ENCODE measurements at regions not wholly inside any gene's neighbourhood (a gene's known extent, or its start where the extent isn't known, plus 50 kb on each side); places are given as distances from the start of the nearest gene placed in this dataset.

DNA sequence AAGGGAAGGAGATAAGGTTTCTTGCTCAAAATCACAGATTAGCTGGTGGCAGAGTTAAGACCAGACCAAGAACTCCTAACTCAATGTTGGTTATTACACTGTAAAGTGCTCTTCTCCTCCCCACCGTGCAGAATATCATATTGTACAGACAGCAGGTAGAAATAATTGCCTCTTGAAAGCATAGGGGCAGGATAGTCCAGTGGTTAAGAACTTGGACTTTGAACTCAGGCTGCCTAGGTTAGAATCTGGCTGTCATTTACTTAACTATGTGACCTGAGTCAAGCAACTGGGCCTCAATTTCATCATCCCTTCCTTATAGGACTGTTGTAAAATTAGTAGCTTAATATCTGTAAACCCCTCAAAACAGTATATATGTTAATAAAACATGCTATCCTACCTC, 114.9 kb upstream of the HIVEP3 start:
- no peak for DNase-seq

DNA sequence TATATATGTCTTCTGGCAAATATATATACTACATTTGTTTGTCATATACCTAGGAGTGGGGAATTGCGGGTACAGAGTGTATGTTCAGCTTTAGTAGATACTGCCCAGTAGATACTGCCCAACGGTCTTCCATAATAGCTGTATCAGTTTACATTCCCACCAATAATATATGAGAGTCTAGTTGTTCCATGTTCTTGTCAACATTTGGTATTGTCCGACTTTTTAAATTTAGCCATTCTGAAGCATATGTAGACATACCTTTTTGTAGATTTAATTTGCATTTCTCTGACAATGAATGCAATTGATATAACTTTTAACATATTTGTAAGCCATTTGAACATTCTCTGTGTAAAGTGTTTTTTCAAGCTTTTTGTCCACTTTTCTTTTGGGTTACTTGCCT, 99.0 kb upstream of the HIVEP3 start:
- no peak for DNase-seq

DNA sequence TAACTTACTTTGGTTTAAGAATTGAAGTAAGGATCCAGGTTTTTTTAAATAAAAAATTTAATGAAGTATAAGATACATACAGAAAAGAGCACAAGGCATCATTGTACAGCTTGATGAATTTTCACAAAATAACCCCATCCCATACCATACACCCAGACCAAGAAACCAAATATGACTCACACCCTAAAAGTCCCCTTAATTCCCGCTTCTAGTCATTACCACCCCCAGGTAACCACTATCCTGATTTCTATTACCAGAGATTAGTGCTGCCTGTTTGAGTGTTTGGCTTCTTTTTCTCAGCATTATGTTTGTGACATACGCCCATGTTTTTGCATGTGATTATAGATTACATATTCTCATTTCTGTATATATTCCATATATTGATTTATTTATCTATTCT, 98.5 kb upstream of the HIVEP3 start:
- DNase-seq, result no peak

DNA sequence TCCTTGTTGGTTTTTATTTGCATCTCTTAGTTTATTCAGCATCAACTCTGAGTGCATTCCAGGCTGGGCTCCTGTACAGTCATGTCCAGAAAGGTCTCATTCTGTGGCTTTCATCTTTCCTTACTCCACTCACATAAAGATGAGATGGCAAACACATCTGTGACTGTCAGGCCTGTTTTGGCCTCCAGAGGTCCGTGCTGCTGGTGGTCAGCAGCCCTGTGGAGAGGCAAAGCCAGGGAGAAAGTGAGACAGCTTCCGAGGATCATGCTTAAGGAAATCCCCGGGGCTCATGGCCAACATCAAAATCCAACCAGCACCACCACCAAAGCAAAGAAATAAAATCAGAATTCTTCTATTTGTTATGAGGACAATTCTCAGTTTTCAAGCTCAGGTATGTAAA, 96.1 kb upstream of the HIVEP3 start:
- no peak for DNase-seq

DNA sequence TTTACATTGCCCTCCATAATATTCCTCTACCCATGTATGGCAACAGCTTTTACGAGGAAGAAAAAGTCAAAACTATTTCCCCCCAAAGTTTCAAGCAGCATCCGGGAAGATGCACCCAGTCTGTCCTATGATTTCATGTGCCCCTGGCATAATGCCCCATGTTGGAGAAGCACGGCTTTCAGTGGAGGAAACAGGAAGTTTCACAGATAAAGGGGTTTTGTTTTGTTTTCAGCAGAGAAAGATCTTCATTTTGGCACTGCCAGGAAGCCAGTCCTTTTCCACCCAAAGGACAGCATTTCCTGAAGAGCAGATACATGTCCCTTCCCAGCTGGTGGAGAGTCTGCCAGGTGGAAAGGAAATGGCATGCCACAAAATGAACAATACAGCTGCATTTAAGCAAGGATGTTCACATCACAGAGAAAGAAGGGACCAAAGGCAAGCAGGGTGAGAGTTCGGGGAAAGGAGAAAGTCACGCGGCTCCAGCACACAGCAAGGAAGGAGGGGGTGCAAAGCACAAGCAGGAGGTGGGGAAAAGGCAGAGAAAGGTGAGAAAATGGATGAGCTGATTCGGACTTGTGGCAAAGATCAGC, 95.3 kb upstream of the HIVEP3 start:
- DNase-seq, result no peak

DNA sequence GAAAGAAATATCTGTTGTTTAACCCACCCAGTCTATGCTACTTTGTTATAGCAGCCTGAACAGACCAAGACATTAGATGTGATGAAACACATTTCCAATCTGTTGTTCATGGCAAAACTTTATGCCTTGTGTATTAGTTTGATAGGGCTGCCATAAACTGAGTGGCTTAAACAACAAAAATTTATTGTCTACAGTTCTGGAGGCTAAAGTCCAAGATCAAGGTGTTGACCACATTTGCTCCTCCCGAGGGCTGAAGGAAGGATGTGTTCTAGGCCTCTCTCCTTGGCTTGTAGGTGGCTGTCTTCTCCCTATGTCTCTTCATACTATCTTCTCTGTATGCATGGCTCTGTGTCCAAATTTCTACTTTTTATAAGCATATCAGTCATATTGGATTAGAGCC, 94.1 kb upstream of the HIVEP3 start:
- no peak for DNase-seq

DNA sequence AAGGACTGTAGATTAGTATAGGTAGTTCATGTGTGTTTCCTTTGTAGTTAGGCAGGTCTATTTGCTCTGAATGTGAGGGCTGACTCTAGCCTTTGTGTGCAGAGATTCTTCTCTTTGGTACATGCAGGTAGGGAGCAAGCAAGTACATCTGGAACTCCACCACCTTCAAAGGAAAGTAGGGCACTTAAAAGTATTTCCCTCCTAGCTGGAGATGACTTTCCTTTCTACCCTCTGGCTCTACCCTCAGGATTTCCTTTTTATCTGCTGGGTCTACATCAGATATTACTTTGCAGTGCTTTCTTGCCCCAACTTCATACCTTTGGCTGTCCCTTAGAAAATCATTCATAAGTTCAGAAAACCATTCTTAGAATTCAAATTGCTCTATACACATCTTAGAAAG, 91.7 kb upstream of the HIVEP3 start:
- DNase-seq, result no peak

DNA sequence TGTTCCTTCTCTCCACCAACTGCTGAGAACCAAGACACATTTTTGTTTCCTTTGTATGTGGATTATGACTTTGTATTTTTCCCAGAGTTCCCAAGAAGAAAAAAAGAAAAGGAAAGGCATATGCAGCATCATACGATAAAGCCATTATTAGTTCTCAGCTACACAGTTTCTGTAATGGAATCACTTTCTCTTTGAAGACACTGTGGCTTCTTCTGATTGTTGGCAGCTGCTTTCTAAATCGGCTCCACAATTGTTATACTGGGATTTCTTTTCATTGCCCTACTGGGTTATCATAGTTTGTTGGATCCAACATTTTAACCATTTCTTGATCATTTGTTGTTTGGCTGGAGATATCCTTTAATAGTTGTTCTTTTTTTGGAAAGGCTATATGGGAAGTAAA, 89.5 kb upstream of the HIVEP3 start:
- no peak for DNase-seq

DNA sequence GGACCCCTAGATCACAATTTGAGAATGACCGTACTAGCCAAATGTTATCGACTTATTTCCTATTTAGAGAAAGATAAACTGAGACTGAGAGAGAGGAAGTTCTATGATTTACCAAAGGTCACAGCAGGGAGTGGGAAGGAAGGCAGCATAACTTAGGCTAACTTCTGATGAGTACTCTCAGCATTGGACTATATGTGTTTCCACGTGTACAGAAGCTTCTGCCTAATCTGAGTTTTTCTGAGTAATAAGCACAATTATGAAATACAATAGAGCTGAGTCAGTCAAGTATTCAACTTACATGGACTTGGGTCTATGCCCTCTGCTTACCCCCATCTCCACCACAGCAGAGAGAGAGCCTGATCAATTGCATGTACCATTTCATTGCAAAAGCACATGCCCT, 88.1 kb upstream of the HIVEP3 start:
- no peak for DNase-seq

DNA sequence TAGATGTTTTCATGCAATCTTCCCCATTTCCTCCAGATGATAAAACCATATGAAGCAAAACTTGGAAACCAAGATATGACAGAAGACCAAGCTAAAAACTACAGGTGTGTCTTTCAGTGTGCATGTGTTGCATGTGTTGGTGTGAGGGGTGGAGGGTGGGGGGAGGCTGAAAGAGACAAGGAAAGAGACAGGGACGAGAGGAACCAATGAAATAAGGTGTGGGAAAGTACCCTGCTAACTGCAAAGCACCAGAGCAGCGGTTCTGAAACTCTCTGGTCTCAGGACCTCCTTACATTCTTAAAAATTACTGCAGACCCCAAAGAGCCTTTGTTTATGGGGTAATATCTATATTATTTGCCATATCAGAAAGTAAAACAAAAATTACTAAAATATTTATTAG, 87.4 kb upstream of the HIVEP3 start:
- no peak for DNase-seq

DNA sequence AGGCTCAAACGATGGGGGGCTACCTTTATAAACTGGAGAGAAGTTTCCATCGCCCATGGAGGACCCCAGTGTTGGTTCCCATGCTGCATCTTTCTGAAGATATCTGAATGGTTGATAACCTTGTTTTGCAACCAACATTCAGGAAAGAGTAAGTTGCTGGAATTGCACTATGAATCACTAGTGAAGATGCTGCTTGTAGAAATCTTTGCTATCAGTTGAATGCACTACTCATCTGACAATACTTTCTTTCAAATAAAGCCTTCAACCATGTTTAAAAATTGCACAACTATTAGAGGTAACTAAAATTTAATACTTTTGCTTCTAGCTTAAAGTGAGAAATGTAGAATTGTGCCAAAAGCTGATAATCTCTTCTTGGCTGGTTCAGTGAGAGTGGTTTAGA, 86.8 kb upstream of the HIVEP3 start:
- no peak for DNase-seq

DNA sequence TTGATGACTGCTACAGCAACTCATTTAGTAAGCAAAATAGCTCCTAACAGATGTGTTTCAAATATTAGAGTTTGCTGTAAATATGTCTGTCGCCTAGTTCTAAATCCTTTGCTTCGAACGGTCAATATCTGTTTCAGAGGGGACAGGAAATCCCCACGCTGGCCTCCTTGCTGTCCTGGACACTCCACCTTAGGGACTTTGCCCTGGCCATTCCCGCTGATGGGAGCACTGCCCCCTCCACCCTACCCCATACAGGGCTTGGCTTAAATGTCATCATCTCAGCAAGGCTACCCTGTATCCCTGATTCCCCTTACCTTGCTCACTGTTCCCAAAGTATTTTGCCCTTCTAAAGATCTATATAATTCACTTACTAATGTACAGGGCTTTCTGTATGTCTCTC, 86.1 kb upstream of the HIVEP3 start:
- DNase-seq, result no peak

DNA sequence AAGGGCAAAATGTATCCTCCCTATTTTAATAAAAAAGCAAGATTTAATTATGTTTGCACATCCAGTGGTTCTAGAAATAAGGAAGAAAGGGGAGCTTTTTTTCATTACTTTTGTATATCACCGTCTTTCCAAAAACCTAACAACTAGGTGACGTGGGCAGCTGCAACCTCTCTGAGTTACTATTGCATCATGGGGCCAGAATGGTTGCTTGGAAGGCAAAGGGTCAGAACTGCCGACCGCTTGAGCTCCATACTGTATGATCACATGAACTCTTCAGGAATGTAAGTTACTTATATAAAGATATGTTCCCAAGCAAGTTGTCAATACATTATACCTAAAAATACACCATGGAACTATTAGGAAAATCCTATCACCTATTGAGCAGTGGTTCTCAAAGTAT, 85.6 kb upstream of the HIVEP3 start:
- no peak for DNase-seq

DNA sequence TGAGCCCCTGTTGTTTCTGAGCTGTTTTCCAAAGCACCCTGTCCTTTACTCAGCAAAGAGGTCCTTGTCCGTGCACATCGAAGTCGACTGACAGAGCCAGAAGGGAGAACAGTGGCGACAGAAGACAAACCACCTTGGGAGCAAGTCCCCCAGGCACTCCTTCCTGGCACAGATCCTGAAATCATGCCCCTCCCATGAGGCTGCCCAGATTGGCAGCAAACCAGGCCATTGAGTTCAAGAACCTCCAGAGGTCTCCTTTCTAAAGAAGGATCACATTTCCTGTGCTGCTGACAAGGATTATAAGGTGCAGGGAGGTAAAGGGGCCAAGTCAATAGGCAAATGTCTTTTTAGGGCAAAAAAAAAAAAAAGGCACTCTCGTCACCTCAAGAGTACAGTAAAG, 84.7 kb upstream of the HIVEP3 start:
- DNase-seq, result no peak

DNA sequence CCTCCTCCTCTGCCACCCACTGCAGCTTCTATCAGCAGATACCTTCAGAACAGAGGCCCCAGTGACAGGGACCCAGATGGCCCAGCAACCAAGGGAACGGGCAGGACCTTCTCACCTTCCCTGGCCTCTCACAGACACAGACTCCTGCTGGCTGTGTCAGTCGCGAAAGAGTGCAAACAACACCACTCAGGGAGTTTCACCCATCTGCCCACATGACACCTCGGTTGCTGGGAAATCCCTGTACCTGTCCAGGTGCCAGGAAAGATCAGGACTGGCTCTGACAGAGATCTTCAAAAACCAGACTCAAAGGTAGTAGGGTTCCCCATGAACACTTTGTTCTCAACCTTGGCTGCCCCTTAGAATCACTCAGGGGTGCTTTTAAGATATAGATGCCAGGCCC, 83.5 kb upstream of the HIVEP3 start:
- no peak for DNase-seq

DNA sequence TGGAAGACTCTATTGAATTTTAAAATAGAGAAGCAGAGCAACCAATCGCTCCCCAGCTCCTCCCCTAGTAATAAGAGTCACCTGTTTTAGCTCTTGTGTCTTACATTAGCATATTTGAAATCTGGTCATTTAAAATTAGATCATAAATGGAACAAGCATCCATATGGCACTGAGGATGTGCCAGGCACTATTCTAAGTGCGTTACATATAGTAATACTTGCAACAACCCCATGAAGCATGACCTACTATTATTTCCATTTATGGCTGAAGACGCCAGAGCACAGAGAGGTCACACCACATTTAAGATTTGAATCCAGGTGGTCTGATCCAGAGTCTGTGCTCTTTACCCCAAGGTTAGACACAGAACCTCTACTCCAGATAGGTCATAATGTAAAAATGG, 82.0 kb upstream of the HIVEP3 start:
- DNase-seq, result no peak

DNA sequence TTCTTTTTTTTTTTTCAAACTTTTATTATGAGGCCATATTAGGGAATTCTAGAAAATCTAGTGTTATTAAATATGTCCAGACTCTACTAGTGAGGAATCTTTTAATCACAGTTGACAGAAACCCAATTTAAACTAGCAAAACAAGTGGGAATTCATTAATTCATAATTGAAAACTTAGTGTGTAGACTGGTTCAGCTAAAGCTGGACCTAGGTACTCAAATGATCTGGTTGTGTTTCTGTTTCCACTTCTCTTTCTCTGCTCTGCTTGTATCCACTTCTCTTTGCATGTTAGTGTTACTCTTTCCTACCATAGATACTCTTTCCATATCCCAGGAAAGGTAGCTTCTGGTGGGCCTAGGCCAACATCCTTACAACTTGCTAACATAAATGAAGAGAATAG, 81.2 kb upstream of the HIVEP3 start:
- no peak for DNase-seq

DNA sequence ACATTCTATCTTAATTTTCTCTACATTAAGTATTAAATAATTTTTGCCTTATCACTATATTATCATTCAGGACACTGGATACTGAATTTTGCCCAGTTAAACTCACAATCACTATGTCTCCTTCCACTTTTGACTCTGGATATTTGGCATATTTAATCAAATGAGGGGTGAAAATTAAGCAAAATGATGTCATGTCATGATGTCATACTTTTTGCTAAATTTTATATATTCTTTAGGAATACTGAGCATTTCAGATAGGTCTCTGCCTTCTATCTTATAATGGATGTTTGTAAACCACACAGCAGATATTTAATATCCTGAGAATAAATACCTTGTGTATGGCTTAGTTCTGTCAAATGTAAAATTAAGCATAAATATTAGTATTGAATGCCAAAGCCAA, 79.5 kb upstream of the HIVEP3 start:
- no peak for DNase-seq

DNA sequence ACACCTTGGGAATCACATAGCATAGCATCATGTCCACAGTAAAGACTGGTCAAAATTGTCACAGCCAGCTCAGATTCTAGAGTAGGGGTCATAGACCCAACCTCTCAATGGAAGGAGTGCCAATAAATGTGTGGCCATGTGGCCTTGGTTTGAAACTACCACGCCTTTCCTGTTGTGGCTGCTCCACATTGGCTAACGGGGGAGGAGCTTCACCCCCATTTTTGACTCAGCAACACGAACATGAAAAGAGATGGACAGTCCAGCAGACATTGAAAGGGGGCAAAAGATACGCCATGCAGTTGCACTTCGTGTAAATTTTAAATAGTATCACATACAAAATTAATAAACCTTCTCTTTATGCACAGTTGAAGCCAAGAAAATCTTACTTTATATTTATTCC, 78.4 kb upstream of the HIVEP3 start:
- no peak for DNase-seq

DNA sequence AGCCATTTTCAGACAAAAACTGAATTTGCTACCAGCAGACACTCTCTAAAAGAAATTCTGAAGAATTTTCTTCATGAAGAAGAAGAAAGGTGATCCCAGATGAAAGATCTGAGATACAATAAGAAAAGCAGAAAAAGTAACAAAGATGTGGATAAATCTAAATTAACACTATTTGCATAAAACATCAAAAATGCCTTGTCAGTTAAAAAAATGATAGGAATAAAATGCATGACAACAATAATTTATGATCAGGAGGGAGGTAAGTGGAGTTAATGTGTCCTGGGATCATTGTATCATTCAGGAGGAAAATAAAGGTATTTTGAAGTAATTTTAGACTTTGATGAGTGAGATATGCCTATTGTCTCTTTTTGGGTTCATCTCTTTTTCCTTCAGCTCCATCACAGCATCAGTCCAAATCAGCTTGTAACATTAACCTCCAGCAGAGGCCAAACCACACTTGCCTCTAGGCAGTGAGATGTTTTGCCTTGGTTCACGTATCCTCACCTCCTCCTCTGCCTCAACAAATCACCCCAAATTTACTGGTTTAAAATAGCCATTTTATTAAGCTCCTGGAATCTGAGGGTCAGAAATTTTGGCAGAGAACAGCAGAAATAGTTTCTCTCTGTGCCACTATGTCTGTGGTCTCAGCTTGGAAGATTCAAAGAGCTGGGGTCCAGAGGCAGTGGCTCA, 76.9 kb upstream of the HIVEP3 start:
- no peak for DNase-seq

DNA sequence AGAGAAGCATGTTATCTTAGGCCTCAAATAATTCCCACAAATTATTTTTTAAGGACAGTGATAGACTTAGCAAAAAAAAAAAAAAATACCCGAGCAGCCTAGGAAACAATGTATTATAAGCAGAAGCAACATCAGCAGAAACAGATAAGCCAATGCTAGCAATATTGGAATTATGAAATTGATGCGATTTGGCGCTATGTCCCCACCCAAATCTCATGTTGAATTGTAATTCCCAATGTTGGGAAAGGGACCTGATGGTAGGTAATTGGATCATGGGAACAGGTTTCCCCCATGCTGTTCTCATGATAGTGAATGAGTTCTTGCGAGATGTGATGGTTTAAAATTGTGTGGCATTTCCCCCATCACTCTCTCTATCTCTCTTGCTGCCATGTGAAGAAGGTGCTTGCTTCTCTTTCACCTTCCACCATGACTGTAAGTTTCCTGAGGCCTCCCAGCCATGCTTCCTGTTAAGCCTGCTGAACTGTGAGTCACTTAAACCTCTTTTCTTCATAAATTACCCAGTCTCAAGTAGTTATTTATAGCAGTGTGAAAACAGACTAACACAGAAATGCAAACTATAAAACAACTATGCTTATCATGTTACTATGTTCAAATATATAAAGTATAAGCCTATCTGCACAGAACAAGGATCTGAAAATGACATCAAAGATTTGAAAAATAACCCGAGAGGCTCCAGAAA, 75.6 kb upstream of the HIVEP3 start:
- DNase-seq, result no peak

DNA sequence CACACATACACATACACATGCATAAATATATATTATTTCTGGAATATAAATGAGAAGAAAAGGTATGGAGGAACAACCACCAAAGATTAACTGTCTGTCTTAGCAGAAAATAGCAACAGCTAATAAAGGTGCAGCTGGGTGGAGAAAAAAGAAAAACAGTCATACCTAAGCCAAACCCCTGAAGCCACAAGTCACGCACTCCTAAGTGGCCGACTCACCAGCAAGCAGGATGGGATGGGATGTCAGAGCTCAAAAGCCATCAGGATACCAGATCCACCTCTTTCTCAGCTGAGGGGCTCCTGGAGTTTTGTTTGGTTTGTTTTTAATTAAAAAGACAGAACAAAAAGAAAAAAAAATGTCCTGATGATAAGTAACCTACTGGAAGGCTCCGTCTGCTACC, 64.7 kb upstream of the HIVEP3 start:
- DNase-seq, result no peak

DNA sequence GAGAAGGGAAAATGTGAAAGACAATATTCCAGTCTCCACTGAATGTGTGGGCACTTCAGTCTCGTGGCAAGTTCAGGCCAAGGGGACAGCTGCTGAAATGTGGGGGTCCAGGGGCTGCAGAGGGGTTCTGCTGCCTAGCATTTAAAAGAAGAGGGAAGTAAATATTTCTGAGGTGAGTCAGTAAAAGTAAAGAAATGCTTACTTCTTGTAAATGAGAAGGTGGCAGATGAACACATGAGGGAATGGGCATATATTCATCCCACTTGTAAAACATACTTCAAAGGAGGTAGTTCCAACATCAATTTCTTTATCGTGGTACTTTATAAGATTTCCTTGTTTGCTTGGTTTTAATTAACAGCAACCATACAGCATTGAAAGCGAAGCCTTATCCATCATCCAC, 63.1 kb upstream of the HIVEP3 start:
- no peak for DNase-seq

DNA sequence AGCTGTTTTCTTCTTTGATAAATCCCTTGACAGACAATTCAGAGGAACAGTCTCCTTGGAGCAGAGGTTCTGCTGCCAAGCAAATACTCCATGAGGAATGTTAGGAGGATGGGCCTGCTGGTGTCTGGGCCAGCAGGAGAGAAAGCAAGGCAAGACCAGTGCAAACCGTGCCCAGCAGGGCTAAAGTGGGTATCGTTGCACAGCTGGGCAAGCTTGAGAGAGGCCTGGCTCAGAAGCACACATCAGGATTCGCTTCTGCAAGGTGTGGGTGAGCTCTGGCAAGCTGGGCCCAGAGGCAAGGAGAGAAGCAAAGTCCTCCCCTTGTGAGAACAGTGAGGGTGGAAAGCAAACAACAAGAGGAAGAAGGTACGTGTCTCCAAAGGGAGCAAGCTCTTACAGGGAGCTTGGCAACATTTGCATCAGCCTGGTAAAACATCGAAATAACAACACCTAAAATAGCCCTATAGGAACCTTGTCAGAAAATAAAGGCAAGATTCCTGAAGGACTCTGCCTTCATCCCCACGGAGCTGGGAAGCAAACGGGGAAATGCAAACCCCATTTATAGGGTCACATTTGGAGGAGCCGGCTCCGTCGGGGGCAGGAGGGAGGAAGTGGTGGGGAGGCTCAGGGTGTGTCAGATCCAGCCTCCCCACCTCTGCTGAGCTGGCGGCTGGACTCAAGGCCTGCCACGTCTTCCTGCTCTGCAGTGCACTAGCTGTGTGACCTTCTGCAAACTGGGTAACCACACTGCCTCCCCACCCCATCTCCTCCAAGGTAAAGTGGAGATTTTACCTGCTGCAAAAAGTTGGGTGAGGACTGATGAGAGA, 62.3 kb upstream of the HIVEP3 start:
- DNase-seq, result peak in 1 of 4 experiments; percentile 0

Measured in activated naive CD4-positive, alpha-beta T cell (primary cell).